ENCODE measurements at regions not wholly inside any gene's neighbourhood (a gene's known extent, or its start where the extent isn't known, plus 50 kb on each side); places are given as distances from the start of the nearest gene placed in this dataset.

DNA sequence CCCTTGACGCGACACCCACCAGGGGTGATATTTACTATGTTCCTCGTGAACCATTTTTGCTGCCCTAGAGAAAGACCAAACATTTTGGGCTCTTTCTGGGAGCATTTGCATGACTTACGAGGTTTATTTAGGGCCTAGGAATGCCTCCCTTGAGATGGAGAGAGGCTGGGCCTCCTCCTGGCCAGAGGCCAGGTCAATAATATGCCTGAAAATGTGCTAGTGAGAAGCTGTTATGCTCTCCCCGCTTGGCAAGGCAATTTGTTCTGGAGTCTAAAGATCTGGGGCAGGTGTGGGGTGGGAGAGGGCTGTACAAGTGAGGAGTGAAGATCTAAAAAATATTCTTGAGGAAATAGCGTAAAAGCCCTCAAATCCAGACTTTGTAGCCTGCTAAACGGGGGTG lies 587.3 kb upstream of the CDH5 start:
- no TSS peak for BruUV-seq (replicated peaks)
- H4K91ac ChIP-seq (ENCODE audit: insufficient read depth, low read depth, low read length) = no peak overlapping the region
- no peak overlapping the region for H4K8ac ChIP-seq (ENCODE audit: low read depth in 2 of 2, low read length in 2 of 2)
- H3K4me2 ChIP-seq (ENCODE audit: low read depth, low read length) = no peak overlapping the region
- H3K4ac ChIP-seq (ENCODE audit: low read depth, low read length) = no peak overlapping the region
- no peaks in the 10 kb centered on the region for H3K27me3 ChIP-seq (ENCODE audit: control insufficient read depth, insufficient read depth, low read length)
- CTCF ChIA-PET = no interaction called here
- WGBS, 2 experiments (ENCODE audit: extremely low coverage in 2 of 2, insufficient read length in 1 of 2) = 90% methylated on average over 6 of the region's 7 CpGs; no CpG with 5 or more reads in 1 of the 2 experiments
- H2BK20ac ChIP-seq (ENCODE audit: low read depth, low read length) = no peak overlapping the region
- no peaks in the 10 kb centered on the region for H3K9me1 ChIP-seq (ENCODE audit: insufficient read depth, low read length)
- H3K4me1 ChIP-seq (ENCODE audit: control insufficient read depth, insufficient read depth, low read length) = peaks cover 8% of the 10 kb centered on the region; the same call in 1 of the 2 replicates
- no peaks in the 10 kb centered on the region for H4K20me1 ChIP-seq (ENCODE audit: insufficient read depth, low read length)
- peaks cover 3% of the 10 kb centered on the region; the same call in 1 of the 2 replicates for H3K9me3 ChIP-seq (ENCODE audit: control insufficient read depth, insufficient read depth, low read length)
- no peak overlapping the region for H3K23ac ChIP-seq (ENCODE audit: low read depth, low read length)
- no peak overlapping the region for H3K9ac ChIP-seq (ENCODE audit: low read depth, low read length)
- H2BK15ac ChIP-seq (ENCODE audit: low read depth, low read length) = no peak overlapping the region
- H2BK120ac ChIP-seq (ENCODE audit: low read depth, low read length) = no peak overlapping the region
- dilution Hi-C loops (cut with HindIII; ENCODE audit: low sequenced_read_pairs, unreplicated experiment) = no loop called here
- H3K36me3 ChIP-seq (ENCODE audit: control insufficient read depth, insufficient read depth, low read length) = no peaks in the 10 kb centered on the region
- no peak overlapping the region for H2AK9ac ChIP-seq (replicated peaks; ENCODE audit: low read depth, low read length, poor library complexity)
- no peak overlapping the region for H3K14ac ChIP-seq (replicated peaks; ENCODE audit: low read depth, low read length)
- H4K5ac ChIP-seq (ENCODE audit: low read depth, low read length) = no peak overlapping the region
- H2AK5ac ChIP-seq (ENCODE audit: low read depth, low read length) = no peak overlapping the region
- H3K4me3 ChIP-seq (ENCODE audit: insufficient read depth, low read depth, low read length) = no peak overlapping the region
- TF ChIP-seq CEBPB (IDR thresholded peaks at IDR 0.05; ENCODE audit: low read depth, low read length) (no peak), FOS (IDR thresholded peaks at IDR 0.05; ENCODE audit: low read depth, low read length) (no peak), MAZ (IDR thresholded peaks at IDR 0.05; ENCODE audit: borderline replicate concordance, low read depth, low read length) (no peak), NFE2L2 (IDR thresholded peaks at IDR 0.05; ENCODE audit: low read depth, low read length) (no peak), RFX5 (IDR thresholded peaks at IDR 0.05; ENCODE audit: low read depth, low read length) (no peak), MXI1 (IDR thresholded peaks at IDR 0.05; ENCODE audit: borderline replicate concordance, low read depth, low read length) (no peak), BHLHE40 (IDR thresholded peaks at IDR 0.05; ENCODE audit: low read depth, low read length) (no peak), POLR2A (IDR thresholded peaks at IDR 0.05; ENCODE audit: low read depth, low read length) (no peak), CHD1 (IDR thresholded peaks at IDR 0.05; ENCODE audit: low read depth, low read length) (no peak), RAD21 (IDR thresholded peaks at IDR 0.05; ENCODE audit: low read length) (no peak), ELK1 (IDR thresholded peaks at IDR 0.05; ENCODE audit: borderline replicate concordance, low read depth, low read length) (no peak), RCOR1 (IDR thresholded peaks at IDR 0.05; ENCODE audit: insufficient replicate concordance, low read length) (no peak)
- TF ChIP-seq, protein P1, sequence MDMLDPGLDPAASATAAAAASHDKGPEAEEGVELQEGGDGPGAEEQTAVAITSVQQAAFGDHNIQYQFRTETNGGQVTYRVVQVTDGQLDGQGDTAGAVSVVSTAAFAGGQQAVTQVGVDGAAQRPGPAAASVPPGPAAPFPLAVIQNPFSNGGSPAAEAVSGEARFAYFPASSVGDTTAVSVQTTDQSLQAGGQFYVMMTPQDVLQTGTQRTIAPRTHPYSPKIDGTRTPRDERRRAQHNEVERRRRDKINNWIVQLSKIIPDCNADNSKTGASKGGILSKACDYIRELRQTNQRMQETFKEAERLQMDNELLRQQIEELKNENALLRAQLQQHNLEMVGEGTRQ (IDR thresholded peaks at IDR 0.05; ENCODE audit: low read depth, low read length) = no peak
- TF ChIP-seq, protein P2, sequence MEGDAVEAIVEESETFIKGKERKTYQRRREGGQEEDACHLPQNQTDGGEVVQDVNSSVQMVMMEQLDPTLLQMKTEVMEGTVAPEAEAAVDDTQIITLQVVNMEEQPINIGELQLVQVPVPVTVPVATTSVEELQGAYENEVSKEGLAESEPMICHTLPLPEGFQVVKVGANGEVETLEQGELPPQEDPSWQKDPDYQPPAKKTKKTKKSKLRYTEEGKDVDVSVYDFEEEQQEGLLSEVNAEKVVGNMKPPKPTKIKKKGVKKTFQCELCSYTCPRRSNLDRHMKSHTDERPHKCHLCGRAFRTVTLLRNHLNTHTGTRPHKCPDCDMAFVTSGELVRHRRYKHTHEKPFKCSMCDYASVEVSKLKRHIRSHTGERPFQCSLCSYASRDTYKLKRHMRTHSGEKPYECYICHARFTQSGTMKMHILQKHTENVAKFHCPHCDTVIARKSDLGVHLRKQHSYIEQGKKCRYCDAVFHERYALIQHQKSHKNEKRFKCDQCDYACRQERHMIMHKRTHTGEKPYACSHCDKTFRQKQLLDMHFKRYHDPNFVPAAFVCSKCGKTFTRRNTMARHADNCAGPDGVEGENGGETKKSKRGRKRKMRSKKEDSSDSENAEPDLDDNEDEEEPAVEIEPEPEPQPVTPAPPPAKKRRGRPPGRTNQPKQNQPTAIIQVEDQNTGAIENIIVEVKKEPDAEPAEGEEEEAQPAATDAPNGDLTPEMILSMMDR (conservative IDR thresholded peaks at IDR 0.05; ENCODE audit: low read depth, low read length) = no peak
- no peak for DNase-seq
- H2AFZ ChIP-seq (replicated peaks; ENCODE audit: low read length, poor library complexity) = no peak overlapping the region
- no peak for ATAC-seq (ENCODE audit: low read depth)
- no peak overlapping the region for H3K18ac ChIP-seq (ENCODE audit: low read depth, low read length)
- POLR2A ChIA-PET (ENCODE audit: unreplicated experiment) = no interaction called here
- H2BK5ac ChIP-seq (ENCODE audit: low read depth, low read length, poor library complexity, severe bottlenecking) = no peak overlapping the region
- intact Hi-C loops (cut with micrococcal nuclease) = no loop called here
- H3K56ac ChIP-seq (ENCODE audit: extremely low read depth, insufficient read depth, low read length) = no peak overlapping the region
- no peaks in the 10 kb centered on the region for H3K79me1 ChIP-seq (ENCODE audit: low read depth in 1 of 2, low read length in 2 of 2)
- H3K27ac ChIP-seq (ENCODE audit: insufficient read depth, low read length) = no peak overlapping the region
- in situ Hi-C loops (cut with MboI; ENCODE audit: low sequenced_read_pairs) = no loop called here
